ENCODE measurements at regions not wholly inside any gene's neighbourhood (a gene's known extent, or its start where the extent isn't known, plus 50 kb on each side); places are given as distances from the start of the nearest gene placed in this dataset.

GRCh38 chr1:106571109-106571508, 485.4 kb upstream of the PRMT6 start:
- ChIA-PET POLR2A (no interaction called here), CTCF (no interaction called here)
- Histone ChIP-seq H3K4me3 (ENCODE audit: low read depth in 2 of 2, low read length in 2 of 2) (no peak overlapping the region), H3K36me3 (ENCODE audit: control insufficient read depth, insufficient read depth, low read length) (no peaks in the 10 kb centered on the region), H3K9me3 (ENCODE audit: control insufficient read depth, insufficient read depth, low read depth, low read length) (no peaks in the 10 kb centered on the region), H3K27me3 (ENCODE audit: control insufficient read depth, insufficient read depth, low read length) (no peaks in the 10 kb centered on the region), H3K4me1 (ENCODE audit: control insufficient read depth, insufficient read depth, low read length) (no peaks in the 10 kb centered on the region), H3K27ac (ENCODE audit: low read length) (no peak overlapping the region)
- DNase-seq (ENCODE audit: low read depth, low spot score): no peak
- in situ Hi-C loops (cut with HindIII; ENCODE audit: low pct_unique_long_range_greater_than_20kb, low sequenced_read_pairs): no loop called here
- TF ChIP-seq SIN3A (IDR thresholded peaks at IDR 0.05; ENCODE audit: borderline replicate concordance, insufficient read depth, low read depth, low read length) (no peak), CTCF (IDR thresholded peaks at IDR 0.05) (no peak), TCF7L2 (IDR thresholded peaks at IDR 0.05; ENCODE audit: low read depth, low read length) (no peak), POLR2AphosphoS5 (IDR thresholded peaks at IDR 0.05; ENCODE audit: low read depth, low read length) (no peak)
- TF ChIP-seq, protein P1, sequence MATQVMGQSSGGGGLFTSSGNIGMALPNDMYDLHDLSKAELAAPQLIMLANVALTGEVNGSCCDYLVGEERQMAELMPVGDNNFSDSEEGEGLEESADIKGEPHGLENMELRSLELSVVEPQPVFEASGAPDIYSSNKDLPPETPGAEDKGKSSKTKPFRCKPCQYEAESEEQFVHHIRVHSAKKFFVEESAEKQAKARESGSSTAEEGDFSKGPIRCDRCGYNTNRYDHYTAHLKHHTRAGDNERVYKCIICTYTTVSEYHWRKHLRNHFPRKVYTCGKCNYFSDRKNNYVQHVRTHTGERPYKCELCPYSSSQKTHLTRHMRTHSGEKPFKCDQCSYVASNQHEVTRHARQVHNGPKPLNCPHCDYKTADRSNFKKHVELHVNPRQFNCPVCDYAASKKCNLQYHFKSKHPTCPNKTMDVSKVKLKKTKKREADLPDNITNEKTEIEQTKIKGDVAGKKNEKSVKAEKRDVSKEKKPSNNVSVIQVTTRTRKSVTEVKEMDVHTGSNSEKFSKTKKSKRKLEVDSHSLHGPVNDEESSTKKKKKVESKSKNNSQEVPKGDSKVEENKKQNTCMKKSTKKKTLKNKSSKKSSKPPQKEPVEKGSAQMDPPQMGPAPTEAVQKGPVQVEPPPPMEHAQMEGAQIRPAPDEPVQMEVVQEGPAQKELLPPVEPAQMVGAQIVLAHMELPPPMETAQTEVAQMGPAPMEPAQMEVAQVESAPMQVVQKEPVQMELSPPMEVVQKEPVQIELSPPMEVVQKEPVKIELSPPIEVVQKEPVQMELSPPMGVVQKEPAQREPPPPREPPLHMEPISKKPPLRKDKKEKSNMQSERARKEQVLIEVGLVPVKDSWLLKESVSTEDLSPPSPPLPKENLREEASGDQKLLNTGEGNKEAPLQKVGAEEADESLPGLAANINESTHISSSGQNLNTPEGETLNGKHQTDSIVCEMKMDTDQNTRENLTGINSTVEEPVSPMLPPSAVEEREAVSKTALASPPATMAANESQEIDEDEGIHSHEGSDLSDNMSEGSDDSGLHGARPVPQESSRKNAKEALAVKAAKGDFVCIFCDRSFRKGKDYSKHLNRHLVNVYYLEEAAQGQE (IDR thresholded peaks at IDR 0.05; ENCODE audit: insufficient read depth in 1 of 2, low read depth in 2 of 2, low read length in 1 of 2): no peak
- intact Hi-C loops (cut with micrococcal nuclease; ENCODE audit: unreplicated experiment): no loop called here
- no TSS peak for BruUV-seq (replicated peaks)
- no peak for ATAC-seq

- intact Hi-C loops (cut with micrococcal nuclease; ENCODE audit: unreplicated experiment) (no loop called here), in situ Hi-C loops (cut with HindIII; ENCODE audit: low pct_unique_long_range_greater_than_20kb, low sequenced_read_pairs) (no loop called here)
- H3K27ac ChIP-seq (ENCODE audit: low read length): no peak overlapping the region
- TF ChIP-seq CTCF (IDR thresholded peaks at IDR 0.05) (no peak), TCF7L2 (IDR thresholded peaks at IDR 0.05; ENCODE audit: low read depth, low read length) (no peak), POLR2AphosphoS5 (IDR thresholded peaks at IDR 0.05; ENCODE audit: low read depth, low read length) (no peak), SIN3A (IDR thresholded peaks at IDR 0.05; ENCODE audit: borderline replicate concordance, insufficient read depth, low read depth, low read length) (no peak)
- TF ChIP-seq, protein P1 (IDR thresholded peaks at IDR 0.05; ENCODE audit: insufficient read depth in 1 of 2, low read depth in 2 of 2, low read length in 1 of 2): no peak
- CTCF ChIA-PET: no interaction called here
- H3K4me3 ChIP-seq (ENCODE audit: low read depth in 2 of 2, low read length in 2 of 2): no peak overlapping the region
- no peak for ATAC-seq
- POLR2A ChIA-PET: no interaction called here
- H3K9me3 ChIP-seq (ENCODE audit: control insufficient read depth, insufficient read depth, low read depth, low read length): no peaks in the 10 kb centered on the region
- no TSS peak for BruUV-seq (replicated peaks)
- no peaks in the 10 kb centered on the region for H3K27me3 ChIP-seq (ENCODE audit: control insufficient read depth, insufficient read depth, low read length)
- H3K36me3 ChIP-seq (ENCODE audit: control insufficient read depth, insufficient read depth, low read length): no peaks in the 10 kb centered on the region
- DNase-seq (ENCODE audit: low read depth, low spot score): no peak
- H3K4me1 ChIP-seq (ENCODE audit: control insufficient read depth, insufficient read depth, low read length): no peaks in the 10 kb centered on the region
These were observed 472.4 kb upstream of the PRMT6 start for GRCh38 chr1:106584107-106584506.

Measured in Panc1 (cell line).